ENCODE measurements at regions not wholly inside any gene's neighbourhood (a gene's known extent, or its start where the extent isn't known, plus 50 kb on each side); places are given as distances from the start of the nearest gene placed in this dataset.

- Histone ChIP-seq H3K4me3 (no peak overlapping the region), H3K36me3 (no peaks in the 10 kb centered on the region), H3K9me3 (no peaks in the 10 kb centered on the region), H3K27ac (replicated peaks in 1 of 4) (no peak overlapping the region), H3K27me3 (no peaks in the 10 kb centered on the region), H3K4me1 (no peaks in the 10 kb centered on the region)
- TF ChIP-seq EP300 (IDR thresholded peaks at IDR 0.05) (no peak), POLR2A (IDR thresholded peaks at IDR 0.05; ENCODE audit: low read depth) (no peak), POLR2AphosphoS5 (IDR thresholded peaks at IDR 0.05) (no peak)
- TF ChIP-seq, protein P1, sequence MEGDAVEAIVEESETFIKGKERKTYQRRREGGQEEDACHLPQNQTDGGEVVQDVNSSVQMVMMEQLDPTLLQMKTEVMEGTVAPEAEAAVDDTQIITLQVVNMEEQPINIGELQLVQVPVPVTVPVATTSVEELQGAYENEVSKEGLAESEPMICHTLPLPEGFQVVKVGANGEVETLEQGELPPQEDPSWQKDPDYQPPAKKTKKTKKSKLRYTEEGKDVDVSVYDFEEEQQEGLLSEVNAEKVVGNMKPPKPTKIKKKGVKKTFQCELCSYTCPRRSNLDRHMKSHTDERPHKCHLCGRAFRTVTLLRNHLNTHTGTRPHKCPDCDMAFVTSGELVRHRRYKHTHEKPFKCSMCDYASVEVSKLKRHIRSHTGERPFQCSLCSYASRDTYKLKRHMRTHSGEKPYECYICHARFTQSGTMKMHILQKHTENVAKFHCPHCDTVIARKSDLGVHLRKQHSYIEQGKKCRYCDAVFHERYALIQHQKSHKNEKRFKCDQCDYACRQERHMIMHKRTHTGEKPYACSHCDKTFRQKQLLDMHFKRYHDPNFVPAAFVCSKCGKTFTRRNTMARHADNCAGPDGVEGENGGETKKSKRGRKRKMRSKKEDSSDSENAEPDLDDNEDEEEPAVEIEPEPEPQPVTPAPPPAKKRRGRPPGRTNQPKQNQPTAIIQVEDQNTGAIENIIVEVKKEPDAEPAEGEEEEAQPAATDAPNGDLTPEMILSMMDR (IDR thresholded peaks at IDR 0.05), result no peak
- intact Hi-C loops (cut with DNase I), result no loop called here
- DNase-seq (ENCODE audit: extremely low spot score), result no peak
- WGBS, result 67% methylated on average over 2 of the region's 2 CpGs
Measured at GRCh38 chr14:42654707-42655106, 1048.0 kb downstream of the LRFN5 start.

GRCh38 chr14:42642787-42643186 lies 1036.1 kb downstream of the LRFN5 start:
- H3K9me3 ChIP-seq, result no peaks in the 10 kb centered on the region
- no peak for DNase-seq (ENCODE audit: extremely low spot score)
- no peaks in the 10 kb centered on the region for H3K27me3 ChIP-seq
- no peak overlapping the region for H3K4me3 ChIP-seq
- H3K36me3 ChIP-seq, result no peaks in the 10 kb centered on the region
- TF ChIP-seq POLR2AphosphoS5 (IDR thresholded peaks at IDR 0.05) (no peak), EP300 (IDR thresholded peaks at IDR 0.05) (no peak), POLR2A (IDR thresholded peaks at IDR 0.05; ENCODE audit: low read depth) (no peak)
- TF ChIP-seq, protein P1 (IDR thresholded peaks at IDR 0.05), result no peak
- no peak overlapping the region for H3K27ac ChIP-seq (replicated peaks in 1 of 4)
- WGBS, result 90% methylated on average over 3 of the region's 3 CpGs
- intact Hi-C loops (cut with DNase I), result no loop called here
- H3K4me1 ChIP-seq, result no peaks in the 10 kb centered on the region

DNA sequence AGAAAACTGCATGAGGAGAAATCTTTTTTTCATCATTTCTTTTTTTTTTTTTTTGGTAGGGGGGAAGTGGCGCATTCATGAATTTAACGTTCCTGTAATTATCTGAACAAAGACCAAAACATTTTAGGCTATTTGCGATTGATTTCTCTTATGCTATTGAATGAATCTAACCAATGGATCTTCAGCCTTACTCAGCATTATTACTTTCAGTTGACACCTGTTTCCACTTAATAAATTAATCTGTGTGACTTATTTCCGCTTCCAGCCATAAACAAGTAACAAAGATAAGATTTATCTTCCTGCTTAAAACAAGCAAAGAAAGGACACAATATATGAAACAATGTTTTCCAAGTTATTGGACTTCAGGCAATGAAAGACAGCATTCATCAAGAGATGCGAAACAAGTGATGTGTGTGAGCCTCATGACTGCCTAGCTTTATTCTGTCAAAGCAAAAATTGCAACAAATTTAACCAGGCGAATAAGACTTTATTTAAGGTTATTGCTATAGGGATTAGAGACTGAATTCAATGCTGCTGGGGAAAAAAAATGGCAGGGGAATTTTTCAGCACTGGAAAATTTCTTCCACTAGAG lies 1026.9 kb downstream of the LRFN5 start:
- intact Hi-C loops (cut with DNase I), result no loop called here
- 80% methylated on average over 6 of the region's 6 CpGs for WGBS

GRCh38 chr14:42629553-42629952 lies 1022.9 kb downstream of the LRFN5 start:
- H3K27ac ChIP-seq (replicated peaks in 1 of 4), result no peak overlapping the region
- intact Hi-C loops (cut with DNase I), result no loop called here
- no peak overlapping the region for H3K4me3 ChIP-seq
- no peaks in the 10 kb centered on the region for H3K9me3 ChIP-seq
- DNase-seq (ENCODE audit: extremely low spot score), result no peak
- WGBS, result 88% methylated on average over 1 of the region's 1 CpG
- TF ChIP-seq, protein P1 (IDR thresholded peaks at IDR 0.05), result no peak
- TF ChIP-seq POLR2AphosphoS5 (IDR thresholded peaks at IDR 0.05) (no peak), POLR2A (IDR thresholded peaks at IDR 0.05; ENCODE audit: low read depth) (no peak), EP300 (IDR thresholded peaks at IDR 0.05) (no peak)
- H3K36me3 ChIP-seq, result no peaks in the 10 kb centered on the region
- H3K27me3 ChIP-seq, result no peaks in the 10 kb centered on the region
- H3K4me1 ChIP-seq, result no peaks in the 10 kb centered on the region

More for the DNA sequence above, 1026.9 kb downstream of the LRFN5 start:
- H3K9me3 ChIP-seq, result no peaks in the 10 kb centered on the region
- no peaks in the 10 kb centered on the region for H3K4me1 ChIP-seq
- H3K27ac ChIP-seq (replicated peaks in 1 of 4), result no peak overlapping the region
- H3K36me3 ChIP-seq, result no peaks in the 10 kb centered on the region
- no peak for TF ChIP-seq POLR2A (IDR thresholded peaks at IDR 0.05; ENCODE audit: low read depth)
- no peak for TF ChIP-seq EP300 (IDR thresholded peaks at IDR 0.05)
- TF ChIP-seq, protein P1 (IDR thresholded peaks at IDR 0.05), result no peak
- TF ChIP-seq POLR2AphosphoS5 (IDR thresholded peaks at IDR 0.05), result no peak
- no peaks in the 10 kb centered on the region for H3K27me3 ChIP-seq
- no peak overlapping the region for H3K4me3 ChIP-seq
- no peak for DNase-seq (ENCODE audit: extremely low spot score)

DNA sequence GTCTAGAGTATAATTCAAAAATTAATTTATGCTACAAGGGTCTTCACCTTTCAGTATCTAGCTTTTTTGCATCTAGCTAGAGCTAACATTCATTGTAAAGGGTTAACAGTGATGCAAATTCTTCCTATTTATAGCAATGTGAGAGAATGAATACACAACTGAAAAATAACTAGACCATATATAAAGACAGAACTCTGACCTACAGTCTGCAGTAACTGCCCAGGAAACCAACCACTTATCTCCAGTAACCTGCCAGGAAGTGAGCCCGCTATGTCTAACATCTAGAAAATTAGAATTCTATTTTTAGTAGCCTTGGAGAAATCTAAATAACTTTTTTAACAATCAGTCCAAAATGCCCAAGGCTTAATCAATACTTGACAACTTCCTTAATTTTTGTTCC lies 1021.9 kb downstream of the LRFN5 start:
- Histone ChIP-seq H3K4me1 (no peaks in the 10 kb centered on the region), H3K4me3 (no peak overlapping the region), H3K36me3 (no peaks in the 10 kb centered on the region), H3K9me3 (no peaks in the 10 kb centered on the region), H3K27me3 (no peaks in the 10 kb centered on the region), H3K27ac (replicated peaks in 1 of 4) (no peak overlapping the region)
- no peak for DNase-seq (ENCODE audit: extremely low spot score)
- 52% methylated on average over 1 of the region's 1 CpG for whole genome bisulfite sequencing
- TF ChIP-seq POLR2A (IDR thresholded peaks at IDR 0.05; ENCODE audit: low read depth) (no peak), EP300 (IDR thresholded peaks at IDR 0.05) (no peak), POLR2AphosphoS5 (IDR thresholded peaks at IDR 0.05) (no peak)
- TF ChIP-seq, protein P1 (IDR thresholded peaks at IDR 0.05), result no peak
- intact Hi-C loops (cut with DNase I), result no loop called here
